Spinal cord (tissue), 9 donors: ENCODE measurements at regions not wholly inside any gene's neighbourhood (a gene's known extent, or its start where the extent isn't known, plus 50 kb on each side); places are given as distances from the start of the nearest gene placed in this dataset.
"Not testable (repeated sequence)": the region's sequence is repeated elsewhere in the genome, so short reads cannot be mapped to it uniquely, and the experiment has no call there.

ENCODE experiments used
- DNase-seq, 6 donors: peaks; one replicate each; pipeline versions ENCODE4 v3.0.0 to v3.0.0-alpha.2; 2013 to 2015; ENCODE audit warnings: low spot score in 6 of 6, low read depth in 4 of 6
- H3K27ac ChIP-seq: one replicate; pipeline ENCODE4 v1.5.1; 2013; ENCODE audit warnings: low read depth, low read length, control low read depth
- H3K27me3 ChIP-seq: one replicate; pipeline ENCODE4 v1.6.1; 2013; ENCODE audit warnings: low read length; ENCODE audit not compliant: control insufficient read depth, insufficient read depth
- H3K36me3 ChIP-seq: one replicate; pipeline ENCODE4 v1.6.1; 2013; ENCODE audit warnings: low read length; ENCODE audit not compliant: control insufficient read depth, insufficient read depth
- H3K4me1 ChIP-seq: one replicate; pipeline ENCODE4 v1.6.1; 2013; ENCODE audit warnings: low read length; ENCODE audit not compliant: control insufficient read depth, insufficient read depth
- H3K4me3 ChIP-seq: one replicate; pipeline ENCODE4 v1.5.1; 2013; ENCODE audit warnings: low read depth, low read length, control low read depth
- H3K9me3 ChIP-seq: one replicate; pipeline ENCODE4 v1.6.1; 2013; ENCODE audit warnings: low read length; ENCODE audit not compliant: control insufficient read depth, insufficient read depth
- WGBS: methylation state at CpG from one replicate; pipeline ENCODE4 v1.1.5; 2013; ENCODE audit warnings: missing lambda C conversion rate; ENCODE audit not compliant: insufficient coverage; 5-methylcytosine and 5-hydroxymethylcytosine counted together
- donor health status: healthy.

DNA sequence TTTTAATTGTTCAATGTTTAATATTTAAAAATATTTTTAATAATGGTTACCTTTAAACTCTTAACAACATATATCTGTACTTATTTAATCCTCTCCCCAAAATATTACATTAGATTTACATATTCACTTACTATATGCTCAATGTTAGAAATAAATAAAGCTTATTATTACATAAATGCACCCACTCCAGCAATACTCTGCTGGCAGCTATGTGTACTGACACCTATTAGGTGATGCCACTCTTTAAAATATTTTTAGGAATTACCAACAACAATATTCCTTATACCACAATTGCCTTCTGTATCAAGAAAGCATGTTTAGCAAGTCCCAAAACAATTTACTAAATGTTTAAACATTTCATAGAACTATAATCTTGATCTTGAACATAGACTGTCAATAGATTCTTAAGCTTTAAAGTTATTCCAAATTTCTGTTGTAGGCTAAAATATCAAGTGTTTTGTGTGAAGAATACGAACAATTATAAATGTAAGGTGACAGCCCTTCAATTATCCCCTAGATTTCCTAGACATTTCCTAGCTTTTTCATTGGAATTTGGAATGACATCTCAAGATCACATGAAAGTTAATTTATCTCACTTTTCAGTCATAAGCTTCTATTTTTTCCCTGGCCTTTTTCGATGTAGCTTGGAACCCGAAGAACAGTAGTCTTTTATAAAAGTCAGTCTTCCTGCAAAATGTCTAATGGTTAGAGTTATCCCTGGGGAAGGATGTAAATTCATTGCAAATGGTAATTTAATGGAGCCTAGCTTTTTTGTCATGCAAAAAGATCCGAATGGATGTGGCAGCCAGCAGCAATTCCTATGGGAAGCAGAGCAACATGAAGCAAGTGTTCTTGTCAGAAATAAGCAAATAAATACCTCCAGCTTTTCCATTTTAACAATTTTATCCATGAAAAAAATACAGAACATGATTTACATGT lies 907.5 kb upstream of the ATXN7L3B start:
- Histone ChIP-seq H3K27me3 (no peaks in the 10 kb centered on the region), H3K9me3 (no peaks in the 10 kb centered on the region), H3K27ac (no peak overlapping the region), H3K4me1 (no peaks in the 10 kb centered on the region), H3K4me3 (no peak overlapping the region), H3K36me3 (no peaks in the 10 kb centered on the region)
- DNase-seq = peak in 1 of 6 donors; percentile 70
- WGBS = no CpG with 5 or more reads among the region's 4 CpGs

DNA sequence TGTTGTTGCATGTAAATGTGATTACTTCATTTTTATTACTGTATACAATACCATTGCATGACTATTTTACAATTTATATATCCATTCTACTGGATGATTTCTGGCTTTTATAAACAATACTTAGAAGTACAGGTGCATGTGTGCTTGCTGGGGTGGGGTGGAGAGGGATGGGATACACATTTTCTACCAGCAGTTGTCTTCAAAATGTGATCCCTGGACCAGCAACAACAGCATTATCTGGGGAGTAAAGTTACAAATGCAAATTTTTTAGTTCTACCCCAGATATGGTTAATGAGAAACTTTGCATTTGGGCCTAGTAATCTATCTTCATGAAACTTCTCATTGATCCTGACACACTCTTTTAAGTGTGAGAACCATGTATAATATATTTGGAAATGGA lies 905.4 kb upstream of the ATXN7L3B start:
- Histone ChIP-seq H3K4me3 (no peak overlapping the region), H3K27ac (no peak overlapping the region), H3K4me1 (no peaks in the 10 kb centered on the region), H3K9me3 (no peaks in the 10 kb centered on the region), H3K36me3 (no peaks in the 10 kb centered on the region), H3K27me3 (no peaks in the 10 kb centered on the region)
- no peak for DNase-seq

DNA sequence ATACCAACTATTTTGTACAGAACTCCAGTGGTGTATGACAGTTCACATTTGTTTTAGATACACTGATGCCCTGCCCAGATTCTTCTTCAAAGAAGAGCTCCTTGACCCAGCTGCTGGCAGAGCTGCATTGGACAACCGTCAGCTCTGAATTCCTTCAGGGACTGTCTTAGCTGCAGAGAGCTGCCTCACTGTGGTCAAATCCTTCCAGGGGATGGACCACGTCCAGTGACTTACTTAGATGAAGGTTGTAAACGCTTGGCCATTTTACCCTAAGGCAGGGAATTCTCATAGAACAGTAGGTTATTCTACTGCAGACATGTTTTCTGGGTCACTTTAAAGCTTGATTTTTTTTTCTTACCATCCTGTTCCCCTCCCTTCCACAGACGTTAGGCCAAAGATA lies 905.0 kb upstream of the ATXN7L3B start:
- no peaks in the 10 kb centered on the region for H3K9me3 ChIP-seq
- no peak for DNase-seq
- no peaks in the 10 kb centered on the region for H3K27me3 ChIP-seq
- H3K4me1 ChIP-seq = no peaks in the 10 kb centered on the region
- 56% methylated on average over 2 of the region's 4 CpGs for WGBS
- H3K4me3 ChIP-seq = no peak overlapping the region
- H3K27ac ChIP-seq = no peak overlapping the region
- H3K36me3 ChIP-seq = no peaks in the 10 kb centered on the region

DNA sequence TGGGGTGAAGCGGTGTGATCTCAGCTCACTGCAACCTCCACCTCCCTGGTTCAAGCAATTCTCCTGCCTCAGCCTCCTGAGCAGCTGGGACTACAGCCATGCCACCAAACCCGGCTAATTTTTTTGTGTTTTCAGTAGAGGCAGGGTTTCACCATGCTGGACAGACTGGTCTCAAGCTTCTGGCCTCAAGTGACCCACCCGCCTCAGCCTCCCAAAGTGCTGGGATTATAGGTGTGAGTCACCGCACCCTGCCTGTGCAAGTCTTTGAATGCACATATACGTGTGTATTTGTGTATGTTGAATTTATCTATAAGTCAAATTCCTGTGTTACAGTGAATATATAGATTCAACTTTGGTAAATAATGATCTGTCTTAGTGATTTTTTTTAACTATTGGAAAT lies 898.2 kb upstream of the ATXN7L3B start:
- H3K4me1 ChIP-seq, DNase-seq: not testable (repeated sequence)

DNA sequence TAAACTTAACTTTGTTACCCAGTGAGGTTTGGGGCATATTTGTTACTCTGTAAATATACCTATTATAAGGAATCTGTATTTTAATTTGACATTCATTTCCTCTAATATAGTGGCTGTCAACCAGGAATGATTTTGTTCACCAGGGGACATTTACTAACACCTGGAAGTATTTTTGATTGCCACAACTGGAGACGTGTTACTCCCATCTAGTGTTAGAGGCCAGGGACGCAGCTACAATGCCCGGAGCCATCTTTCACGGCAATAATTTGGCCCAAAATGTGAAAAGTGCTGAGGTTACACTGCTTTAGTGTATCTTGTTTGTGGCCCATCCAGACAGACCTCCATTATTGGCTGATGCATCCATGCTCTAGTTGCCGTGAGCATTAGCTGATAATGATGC lies 881.3 kb upstream of the ATXN7L3B start:
- no peak for DNase-seq
- Histone ChIP-seq H3K4me1 (no peaks in the 10 kb centered on the region), H3K9me3 (peaks cover 8% of the 10 kb centered on the region), H3K36me3 (no peaks in the 10 kb centered on the region), H3K27me3 (no peaks in the 10 kb centered on the region), H3K27ac (no peak overlapping the region), H3K4me3 (no peak overlapping the region)
- 71% methylated on average over 5 of the region's 5 CpGs for WGBS

More for the DNA sequence above, 898.2 kb upstream of the ATXN7L3B start:
- H3K36me3 ChIP-seq, H3K4me3 ChIP-seq, H3K9me3 ChIP-seq, H3K27ac ChIP-seq, H3K27me3 ChIP-seq: not testable (repeated sequence)
- WGBS = 100% methylated on average over 1 of the region's 5 CpGs

DNA sequence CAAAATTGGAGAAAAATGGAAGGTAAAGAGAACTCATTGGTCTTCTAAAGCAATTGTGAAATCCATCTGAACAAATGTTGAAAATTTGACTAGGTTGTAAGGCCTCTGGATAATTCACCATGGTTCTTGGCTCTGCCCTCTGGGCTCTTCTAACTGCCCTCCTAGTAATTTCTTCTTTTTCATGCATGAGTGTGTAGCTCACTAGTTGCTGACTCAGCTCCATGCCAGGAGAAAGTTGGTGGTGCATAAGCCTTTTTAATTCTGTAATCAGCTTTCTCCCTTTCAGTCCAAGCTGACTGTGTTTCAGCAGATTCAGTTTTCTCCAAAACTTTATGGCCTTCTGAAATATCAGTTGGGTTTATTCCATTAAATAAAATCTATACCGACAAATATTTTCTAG lies 877.8 kb upstream of the ATXN7L3B start:
- H3K4me3 ChIP-seq = no peak overlapping the region
- no peak for DNase-seq
- no peaks in the 10 kb centered on the region for H3K9me3 ChIP-seq
- WGBS = no CpG with 5 or more reads among the region's 1 CpG
- no peaks in the 10 kb centered on the region for H3K4me1 ChIP-seq
- H3K27me3 ChIP-seq = no peaks in the 10 kb centered on the region
- H3K36me3 ChIP-seq = no peaks in the 10 kb centered on the region
- H3K27ac ChIP-seq = no peak overlapping the region

DNA sequence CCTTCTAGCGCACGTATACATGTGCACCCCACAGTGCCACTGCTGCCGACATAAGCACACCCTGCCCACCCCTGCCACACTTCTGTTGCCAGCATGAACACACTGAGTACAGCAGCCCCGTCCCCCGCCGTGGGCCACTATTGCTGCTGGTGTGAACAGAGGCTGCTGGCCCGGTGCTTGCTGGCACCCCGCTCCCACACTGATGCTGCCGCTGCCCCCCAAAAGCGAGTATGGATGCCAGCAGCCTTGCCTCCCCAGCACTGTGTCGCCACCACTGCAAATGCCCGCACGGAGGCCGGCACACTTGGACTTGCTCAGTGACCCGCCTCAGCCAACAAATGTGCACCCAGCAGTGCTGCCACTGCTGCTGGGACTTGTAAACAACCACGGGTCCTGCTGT lies 872.4 kb upstream of the ATXN7L3B start:
- Histone ChIP-seq H3K36me3 (no peaks in the 10 kb centered on the region), H3K27me3 (no peaks in the 10 kb centered on the region), H3K4me1 (no peaks in the 10 kb centered on the region), H3K27ac (no peak overlapping the region), H3K9me3 (no peaks in the 10 kb centered on the region), H3K4me3 (no peak overlapping the region)
- 95% methylated on average over 16 of the region's 16 CpGs for WGBS
- DNase-seq = no peak

DNA sequence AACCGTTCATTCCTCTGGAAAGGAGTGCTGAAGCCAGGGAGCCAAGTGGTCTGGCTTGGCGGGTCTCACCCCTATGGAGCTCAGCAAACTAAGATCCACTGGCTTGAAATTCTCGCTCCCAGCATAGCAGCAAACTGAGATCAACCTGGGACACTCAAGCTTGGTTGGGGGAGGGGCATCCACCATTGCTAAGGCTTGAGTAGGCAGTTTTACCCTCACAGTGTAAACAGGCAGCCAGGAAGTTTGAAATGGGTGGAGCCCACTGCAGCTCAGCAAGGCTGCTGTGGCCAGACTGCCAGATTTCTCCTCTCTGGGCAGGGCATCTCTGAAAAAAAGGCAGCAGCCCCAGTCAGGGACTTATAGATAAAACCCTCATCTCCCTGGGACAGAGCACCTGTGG lies 866.1 kb upstream of the ATXN7L3B start:
- not testable (repeated sequence) for H3K36me3 ChIP-seq, H3K9me3 ChIP-seq, H3K4me3 ChIP-seq, DNase-seq, H3K4me1 ChIP-seq, H3K27me3 ChIP-seq, H3K27ac ChIP-seq
- WGBS = 94% methylated on average over 3 of the region's 3 CpGs

DNA sequence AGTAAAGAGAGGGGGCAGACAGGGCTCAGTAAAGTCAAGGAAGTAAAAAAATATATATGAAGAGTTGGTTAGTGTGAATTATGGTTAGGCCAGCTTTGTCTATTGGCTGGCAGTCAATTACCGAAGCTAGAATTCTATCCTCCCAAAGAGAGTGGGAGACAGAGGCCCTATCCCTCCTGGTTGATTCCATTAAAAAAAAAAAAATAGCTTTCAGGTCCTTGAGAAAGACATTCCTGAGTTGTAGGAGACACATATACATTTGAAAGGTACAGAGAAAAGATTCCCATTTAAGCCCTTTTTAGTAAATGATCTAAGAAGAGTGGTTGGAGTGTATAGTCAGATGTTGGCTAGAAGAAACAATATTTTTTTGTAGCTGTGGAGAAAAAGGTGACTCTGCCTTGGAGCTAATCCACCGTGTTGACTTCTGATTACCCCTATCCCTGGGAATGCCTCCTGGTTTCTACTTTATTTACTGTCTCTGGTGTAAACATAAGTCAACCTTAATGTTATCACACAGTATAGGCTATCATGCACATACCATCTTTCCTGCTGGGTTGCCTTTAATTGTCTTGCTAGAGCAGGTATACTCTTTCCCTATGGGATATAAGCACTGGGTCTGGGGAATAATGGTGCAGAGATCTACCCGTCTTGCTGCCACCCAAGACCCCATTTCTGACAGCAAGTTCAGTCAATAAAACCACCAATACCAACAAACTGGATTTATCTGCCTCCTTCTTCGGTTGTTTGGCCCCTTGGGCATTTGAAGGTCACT lies 859.9 kb upstream of the ATXN7L3B start:
- WGBS = no CpG with 5 or more reads among the region's 4 CpGs
- Histone ChIP-seq H3K4me3 (no peak overlapping the region), H3K27ac (no peak overlapping the region), H3K9me3 (no peaks in the 10 kb centered on the region), H3K36me3 (no peaks in the 10 kb centered on the region), H3K27me3 (no peaks in the 10 kb centered on the region), H3K4me1 (no peaks in the 10 kb centered on the region)
- no peak for DNase-seq

DNA sequence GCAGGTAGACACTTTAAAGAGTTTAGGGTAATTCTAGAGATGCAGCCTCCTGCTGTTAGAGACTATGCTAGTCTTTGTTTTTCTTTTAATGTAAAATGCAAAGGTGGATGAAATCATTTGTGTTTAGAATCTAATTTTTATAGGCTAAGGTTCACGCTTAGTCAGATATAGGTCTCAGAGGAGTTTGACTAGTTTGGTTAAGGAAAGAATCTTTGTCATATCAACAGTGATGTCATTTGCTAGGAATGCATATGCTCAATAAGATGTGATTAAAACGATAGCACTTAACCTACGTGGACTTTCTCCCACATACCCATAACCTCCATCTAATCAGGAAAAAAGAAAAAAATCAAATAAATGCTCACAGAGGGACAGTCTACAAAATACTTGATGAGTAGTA lies 859.3 kb upstream of the ATXN7L3B start:
- Histone ChIP-seq H3K4me3 (no peak overlapping the region), H3K27me3 (no peaks in the 10 kb centered on the region), H3K36me3 (no peaks in the 10 kb centered on the region), H3K9me3 (no peaks in the 10 kb centered on the region), H3K4me1 (no peaks in the 10 kb centered on the region), H3K27ac (no peak overlapping the region)
- no CpG with 5 or more reads among the region's 3 CpGs for WGBS
- no peak for DNase-seq
